HG03354 (cell line): ENCODE measurements at regions not wholly inside any gene's neighbourhood (a gene's known extent, or its start where the extent isn't known, plus 50 kb on each side); places are given as distances from the start of the nearest gene placed in this dataset.

Source experiments
- ATAC-seq: cut with Tn5 transposase; IDR thresholded peaks from one replicate; pipeline ENCODE4 v1.9.1; 2021; ENCODE audit warnings: mild to moderate bottlenecking; ENCODE audit not compliant: unreplicated experiment, poor library complexity, severe bottlenecking

DNA sequence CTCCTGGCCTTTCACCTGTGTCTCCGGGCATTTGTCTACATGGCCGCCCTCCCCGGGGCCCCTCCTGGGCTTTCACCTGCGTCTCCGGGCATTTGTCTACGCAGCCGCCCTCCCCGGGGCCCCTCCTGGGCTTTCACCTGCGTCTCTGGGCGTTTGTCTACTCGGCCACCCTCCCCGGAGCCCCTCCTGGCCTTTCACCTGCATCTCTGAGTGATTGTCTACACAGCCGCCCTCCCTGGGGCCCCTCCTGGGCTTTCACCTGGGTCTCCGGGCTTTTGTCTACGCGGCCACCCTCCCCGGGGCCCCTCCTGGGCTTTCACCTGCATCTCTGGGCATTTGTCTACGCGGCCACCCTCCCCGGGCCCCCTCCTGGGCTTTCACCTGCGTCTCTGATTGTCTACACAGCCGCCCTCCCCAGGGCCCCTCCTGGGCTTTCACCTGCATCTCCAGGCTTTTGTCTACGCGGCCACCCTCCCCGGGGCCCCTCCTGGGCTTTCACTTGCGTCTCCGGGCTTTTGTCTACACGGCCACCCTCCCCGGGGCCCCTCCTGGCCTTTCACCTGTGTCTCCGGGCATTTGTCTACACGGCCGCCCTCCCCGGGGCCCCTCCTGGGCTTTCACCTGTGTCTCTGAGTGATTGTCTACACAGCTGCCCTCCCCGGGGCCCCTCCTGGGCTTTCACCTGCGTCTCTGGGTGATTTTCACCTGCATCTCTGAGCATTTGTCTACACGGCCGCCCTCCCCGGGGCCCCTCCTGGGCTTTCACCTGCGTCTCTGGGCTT lies 68.0 kb upstream of the GALNT9 start:
- no peak for ATAC-seq

DNA sequence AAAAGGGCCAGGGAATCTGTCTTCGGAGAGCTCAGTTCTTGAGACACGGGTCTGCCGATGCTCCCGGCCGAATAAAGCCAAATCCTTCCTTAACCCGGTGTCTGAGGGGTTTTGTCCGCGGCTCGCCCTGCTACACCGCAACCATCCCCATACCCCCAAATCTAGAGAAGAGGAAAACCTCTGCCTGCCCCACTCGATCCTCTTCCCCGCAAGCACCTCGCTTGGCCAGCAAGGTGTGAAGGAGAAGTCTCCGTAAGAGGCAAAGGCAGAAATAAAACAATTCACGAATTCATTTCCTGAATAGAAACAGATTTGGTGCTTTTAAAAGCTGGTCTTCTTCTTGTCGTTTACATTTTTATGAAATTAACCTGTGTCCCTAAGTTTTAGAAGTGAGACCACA lies 67.3 kb upstream of the GALNT9 start:
- no peak for ATAC-seq

DNA sequence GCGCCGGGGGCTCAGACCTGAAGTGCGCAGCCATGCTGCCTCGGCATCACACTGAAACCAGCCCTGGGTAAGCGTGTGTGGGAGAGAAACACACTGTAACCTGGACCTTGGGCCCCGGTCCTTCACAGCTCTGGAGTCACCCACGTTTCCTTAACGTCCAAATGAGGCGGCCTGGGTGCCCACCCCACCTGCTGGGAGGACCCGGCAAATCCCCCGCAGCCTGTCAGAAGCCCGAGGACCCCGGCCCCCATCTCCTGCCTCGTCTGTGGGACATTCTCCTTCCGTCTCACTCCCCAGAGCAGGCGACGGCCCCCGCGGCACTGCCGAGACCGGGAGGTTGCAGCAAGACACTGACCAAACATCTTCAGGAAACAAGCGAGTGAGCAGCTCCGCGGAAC lies 66.5 kb upstream of the GALNT9 start:
- ATAC-seq: no peak

DNA sequence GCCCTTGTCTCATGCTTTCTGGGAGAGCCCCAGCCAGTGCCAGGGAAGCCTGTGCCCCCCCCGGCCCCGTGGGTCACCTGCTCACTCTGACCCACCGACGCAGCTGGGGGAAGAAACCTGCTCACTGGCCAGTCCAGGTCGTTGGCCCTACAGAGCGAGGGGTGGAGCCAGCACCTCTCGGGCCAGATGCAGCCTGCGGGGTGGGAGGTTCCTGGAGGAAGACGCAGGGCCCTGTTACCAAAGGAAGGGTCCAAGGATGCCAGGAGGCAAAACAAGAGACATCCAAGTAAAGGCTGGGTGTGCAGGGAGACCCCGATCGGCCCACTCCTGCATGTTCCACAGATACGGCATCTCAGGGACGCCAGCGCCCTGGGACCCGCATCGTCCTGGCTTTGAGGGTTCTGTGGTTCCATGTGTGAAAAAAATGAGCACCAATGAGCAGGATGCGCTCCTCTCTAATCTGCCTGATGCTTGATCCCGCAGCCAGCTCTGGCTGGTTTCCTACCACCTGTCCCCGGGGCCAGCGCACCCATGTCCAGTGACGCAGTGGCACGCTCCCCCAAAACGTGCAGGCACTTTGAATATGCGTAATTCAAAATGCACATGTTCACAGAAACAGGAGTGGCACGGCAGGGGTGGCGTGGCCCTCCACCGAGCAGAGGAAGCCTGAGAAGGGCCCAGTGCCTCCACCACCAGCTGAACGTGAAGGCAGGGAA lies 66.0 kb upstream of the GALNT9 start:
- no peak for ATAC-seq

DNA sequence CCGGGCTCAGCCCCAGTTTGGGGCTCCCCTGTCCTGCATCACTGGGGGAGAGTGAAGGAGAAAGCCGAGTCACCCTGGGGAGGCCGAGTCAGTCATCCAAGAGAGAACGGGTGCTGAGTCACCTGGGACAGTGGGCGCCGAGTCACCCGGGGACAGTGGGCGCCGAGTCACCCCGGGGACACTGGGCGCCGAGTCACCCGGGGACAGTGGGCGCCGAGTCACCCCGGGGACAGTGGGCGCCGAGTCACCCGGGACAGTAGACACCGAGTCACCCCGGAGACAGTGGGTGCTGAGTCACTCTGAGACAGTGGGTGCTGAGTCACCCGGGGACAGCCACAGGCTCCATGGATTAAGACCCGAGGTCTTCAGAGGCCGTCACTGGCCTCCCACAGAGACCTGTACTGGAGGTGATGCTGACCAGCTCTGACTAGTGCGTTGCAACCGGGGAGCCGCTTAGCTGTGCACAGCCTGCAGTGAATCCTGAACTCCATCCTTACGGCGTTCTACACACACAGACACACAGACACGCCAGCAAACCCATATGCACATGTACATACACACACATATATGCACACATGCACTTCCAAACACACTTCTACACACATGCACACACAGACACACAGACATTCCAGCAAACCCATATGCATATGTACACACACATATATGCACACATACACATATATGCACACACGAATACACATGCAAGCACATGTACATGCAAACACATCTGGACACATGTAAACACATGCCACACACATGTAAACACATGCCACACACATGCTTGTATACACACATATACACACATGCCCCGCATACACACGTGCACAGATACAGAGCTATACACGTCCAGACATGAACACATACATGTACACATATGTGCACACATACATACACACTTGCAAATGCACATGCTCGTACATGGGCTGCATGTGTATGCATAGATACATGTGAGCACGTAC lies 64.9 kb upstream of the GALNT9 start:
- no peak for ATAC-seq

DNA sequence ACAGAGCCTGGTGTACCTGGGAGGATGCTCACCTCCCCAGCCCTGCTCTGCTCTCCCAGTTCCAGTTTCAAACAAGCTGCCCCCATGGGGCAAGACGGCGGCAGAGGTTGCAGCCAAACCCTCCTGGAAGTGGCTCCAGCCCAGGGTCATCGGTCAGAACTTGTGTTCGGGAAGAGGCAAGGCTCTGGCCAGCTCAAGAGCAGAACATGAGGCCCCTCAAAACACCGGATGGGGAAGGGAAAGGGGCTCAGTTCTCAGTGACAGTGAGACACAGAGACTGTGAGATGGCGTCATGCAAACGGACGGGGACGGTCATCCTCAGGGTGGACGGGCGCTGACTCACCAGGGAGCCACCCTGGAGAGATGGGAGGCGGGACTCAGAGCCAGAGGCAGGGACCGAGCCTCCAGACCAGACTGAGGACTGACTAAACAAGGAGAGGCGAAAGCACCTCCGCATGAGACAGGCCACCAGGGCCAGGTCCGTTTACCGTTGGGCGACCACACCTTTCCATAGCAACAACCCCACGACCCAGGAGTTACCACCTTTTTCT lies 63.9 kb upstream of the GALNT9 start:
- no peak for ATAC-seq

DNA sequence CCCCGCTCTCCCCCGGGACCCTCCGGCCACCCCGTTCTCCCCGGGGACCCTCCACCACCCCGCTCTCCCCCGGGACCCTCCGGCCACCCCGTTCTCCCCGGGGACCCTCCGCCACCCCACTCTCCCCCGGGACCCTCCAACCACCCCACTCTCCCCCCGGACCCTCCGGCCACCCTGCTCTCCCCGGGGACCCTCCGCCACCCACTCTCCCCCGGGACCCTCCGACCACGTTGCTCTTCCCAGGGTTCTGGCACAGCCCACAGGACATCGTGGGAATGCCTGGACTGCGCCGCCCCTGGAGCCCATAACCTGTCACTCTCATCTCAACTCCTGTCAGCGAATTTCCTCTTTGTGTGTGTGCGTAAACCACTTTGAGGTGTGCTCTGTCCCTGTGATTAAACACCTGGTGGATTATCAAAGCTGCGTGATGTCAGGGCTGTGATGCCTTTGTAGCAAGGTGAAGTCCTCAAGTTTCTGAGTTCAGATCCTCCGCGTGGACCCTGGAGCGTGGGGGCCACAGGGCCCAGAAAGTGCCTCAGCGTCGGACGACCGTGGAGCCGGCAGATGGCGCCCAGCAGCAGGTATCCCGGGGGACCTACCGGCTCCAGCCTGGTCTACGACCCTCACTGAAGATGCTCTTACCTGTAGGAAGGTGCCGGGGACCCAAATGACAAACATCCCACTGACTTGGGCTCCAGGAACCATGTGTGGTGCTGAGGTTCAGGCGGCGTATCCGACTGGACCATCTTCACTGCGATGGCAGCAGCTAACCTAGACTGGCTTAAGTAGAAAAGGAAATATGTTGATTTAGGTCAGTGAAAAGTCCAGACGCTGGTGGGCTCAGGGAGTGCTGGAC lies 63.2 kb upstream of the GALNT9 start:
- no peak for ATAC-seq

DNA sequence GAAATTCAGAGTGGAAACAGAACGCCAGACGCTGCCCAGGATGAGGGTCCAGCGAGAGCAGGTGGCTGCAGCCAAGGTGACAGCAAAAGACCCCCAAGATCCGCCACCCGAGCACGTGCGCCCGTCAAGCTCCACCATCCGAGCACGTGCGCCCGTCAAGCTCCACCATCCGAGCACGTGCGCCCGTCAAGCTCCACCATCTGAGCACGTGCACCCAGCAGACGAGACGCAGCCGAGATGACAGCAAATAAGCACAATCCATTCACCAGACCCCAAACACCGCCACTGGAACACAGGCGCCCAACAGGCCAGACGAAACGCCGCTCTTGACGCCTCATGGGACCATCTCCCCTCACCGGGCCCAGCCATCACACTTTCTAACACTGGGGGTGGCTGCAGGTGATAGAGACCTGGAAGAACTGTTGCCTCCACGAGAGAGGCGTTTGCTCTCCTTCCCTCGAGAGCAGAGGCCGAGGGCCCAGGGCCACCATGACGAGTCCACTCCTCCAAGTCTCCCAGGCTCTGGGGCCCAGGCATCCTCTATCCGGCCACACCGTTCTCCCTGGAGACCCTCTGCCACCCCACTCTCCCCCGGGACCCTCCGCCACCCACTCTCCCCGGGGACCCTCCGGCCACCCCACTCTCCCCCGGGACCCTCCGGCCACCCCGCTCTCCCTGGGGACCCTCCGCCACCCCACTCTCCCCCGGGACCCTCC lies 62.1 kb upstream of the GALNT9 start:
- ATAC-seq: no peak

DNA sequence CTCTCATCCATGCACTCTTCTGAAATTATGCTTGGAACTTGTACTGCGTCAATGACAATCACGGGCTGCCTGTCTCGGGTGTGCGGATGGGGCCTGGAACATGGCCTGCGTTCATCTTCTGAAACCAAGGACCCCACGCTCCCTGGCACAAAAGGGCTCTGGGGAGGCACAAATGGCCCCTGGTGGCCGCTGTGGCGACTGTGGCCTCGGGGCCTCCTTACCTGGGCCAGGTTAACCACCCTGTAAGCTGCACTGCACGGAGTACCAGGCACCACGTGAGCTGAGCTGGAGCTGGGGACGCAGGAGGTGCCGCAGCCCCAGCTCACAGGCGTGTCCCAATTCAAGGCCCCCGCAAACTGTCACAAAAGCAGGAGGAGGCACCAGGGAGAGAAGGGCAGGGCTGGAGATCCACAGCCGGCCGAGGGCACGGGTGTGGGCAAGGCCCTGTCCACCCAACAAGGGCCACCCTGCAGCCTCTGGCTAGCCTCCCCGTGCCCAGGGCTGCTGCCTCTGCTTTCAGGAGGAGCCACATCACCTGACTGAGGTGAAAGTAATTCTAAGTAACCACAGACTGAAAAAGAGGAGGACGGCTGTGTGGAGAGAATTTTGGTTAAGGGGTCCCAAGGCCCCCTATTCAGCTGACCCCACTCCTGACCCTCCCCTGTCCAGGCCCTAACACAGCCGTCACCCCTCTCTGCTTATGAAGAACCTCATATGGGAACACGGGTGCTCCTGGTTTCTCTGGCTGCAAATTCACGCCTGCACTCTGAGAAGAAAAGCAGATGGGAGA lies 61.1 kb upstream of the GALNT9 start:
- no peak for ATAC-seq

DNA sequence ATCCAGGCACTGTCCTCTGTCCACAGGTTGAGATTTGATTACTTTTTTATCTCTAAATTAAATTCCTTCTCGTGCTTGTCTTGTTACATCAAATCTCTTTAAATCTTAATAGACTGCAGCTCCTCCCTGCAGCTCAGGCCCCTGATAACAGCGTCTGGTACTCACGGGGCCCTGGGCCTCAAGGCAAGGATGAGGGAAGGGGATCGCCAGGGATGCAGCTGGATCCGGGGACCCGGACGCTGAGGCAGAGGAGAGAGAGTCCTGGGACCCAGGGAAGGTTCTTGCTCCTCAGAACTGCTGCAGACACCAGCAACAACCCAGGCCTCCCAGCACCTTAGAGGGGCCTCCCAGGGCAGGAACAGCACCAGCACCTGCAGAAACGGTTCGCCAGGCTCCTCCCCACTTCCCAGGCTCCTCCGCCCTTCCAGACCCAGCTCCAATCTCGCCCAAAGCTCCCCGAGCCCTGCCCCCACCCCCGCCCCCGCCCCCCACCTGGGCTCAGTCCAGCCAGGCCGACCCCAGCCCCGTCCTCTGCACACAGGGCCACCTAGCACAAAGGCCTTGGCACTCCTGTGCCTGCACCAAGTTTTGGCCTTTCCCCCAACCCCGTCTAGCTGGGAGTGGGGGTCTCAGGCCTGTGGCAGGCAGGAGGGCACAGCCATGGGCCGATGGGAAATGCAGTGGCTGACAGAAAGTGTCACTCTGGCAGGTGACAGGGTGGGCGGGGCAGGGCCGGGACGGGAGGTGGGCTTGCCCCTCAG lies 60.3 kb upstream of the GALNT9 start:
- no peak for ATAC-seq

DNA sequence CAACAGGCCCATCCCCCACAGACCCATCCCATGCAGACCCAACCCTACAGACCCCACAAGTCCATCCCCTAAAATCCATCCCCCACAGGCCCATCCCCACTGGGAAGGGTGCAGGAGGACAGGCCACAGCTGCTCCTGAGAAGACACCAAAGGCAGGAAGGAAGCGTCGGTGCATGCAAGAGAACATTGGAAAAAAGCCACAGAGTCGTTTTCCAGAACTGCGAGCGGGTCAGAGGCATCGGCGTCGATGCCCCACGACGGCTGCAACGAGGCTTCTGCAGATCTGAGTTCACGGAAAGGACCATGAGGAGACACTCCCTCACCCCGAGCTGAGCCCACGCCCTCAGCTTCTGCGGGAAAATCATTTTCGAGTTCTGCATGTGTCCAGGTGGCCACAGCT lies 59.6 kb upstream of the GALNT9 start:
- no peak for ATAC-seq

DNA sequence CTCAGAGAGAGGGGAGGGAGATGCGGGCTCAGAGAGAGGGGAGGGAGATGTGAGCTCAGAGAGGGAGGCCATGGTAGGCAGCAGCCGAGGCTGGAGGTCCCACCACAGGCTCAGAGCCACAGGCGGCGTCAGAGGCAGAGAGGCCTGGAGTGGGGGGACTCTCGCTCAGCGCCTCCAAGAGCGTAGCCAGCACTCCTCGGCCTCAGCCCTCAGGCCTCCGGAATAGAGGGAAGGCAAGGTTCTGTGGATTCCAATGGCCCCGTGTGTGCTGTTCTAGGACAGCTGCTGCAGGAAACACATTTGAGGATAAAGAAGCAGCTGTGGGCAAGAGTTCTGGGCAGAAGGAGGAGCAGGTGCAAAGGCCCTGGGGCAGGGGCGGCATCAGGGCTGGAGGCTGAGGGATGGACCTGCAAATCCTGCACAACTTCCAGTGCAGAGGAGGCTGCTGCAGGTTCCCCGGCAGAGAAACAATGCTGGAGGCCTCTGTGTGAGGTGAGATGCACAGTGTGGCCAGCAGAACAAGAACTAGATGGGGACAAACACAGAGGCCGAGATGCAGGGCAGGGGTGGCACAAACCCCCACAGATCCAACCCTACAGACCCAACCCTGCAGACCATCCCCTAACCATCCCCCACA lies 59.1 kb upstream of the GALNT9 start:
- ATAC-seq: no peak

DNA sequence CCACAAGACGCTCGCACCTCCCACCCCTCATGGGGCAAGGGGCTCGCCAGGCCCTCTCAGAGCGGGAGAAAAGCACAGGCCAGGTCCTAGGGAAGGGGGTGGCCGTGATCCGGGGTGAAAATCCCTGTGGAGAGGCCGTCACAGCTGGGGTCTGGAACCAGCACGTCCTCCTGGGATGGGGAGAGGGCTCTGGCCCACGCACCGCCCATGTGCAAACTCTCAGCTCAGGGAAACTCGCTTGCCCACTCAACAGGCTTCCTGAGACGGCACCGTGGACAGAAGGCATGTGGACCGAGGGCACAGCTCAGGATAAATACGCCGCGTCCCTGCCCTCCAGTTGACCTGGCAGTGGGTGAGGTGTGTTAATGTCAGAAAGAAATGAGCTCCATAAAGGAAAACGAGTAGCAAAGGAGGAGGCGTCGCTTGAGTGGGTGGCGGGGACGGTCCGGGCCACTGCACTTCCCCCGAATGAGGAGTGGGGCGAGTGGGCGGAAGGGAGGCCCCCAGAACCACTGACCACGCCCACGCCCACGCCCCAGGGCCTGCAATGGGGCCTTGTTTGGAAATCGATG lies 57.6 kb upstream of the GALNT9 start:
- no peak for ATAC-seq

DNA sequence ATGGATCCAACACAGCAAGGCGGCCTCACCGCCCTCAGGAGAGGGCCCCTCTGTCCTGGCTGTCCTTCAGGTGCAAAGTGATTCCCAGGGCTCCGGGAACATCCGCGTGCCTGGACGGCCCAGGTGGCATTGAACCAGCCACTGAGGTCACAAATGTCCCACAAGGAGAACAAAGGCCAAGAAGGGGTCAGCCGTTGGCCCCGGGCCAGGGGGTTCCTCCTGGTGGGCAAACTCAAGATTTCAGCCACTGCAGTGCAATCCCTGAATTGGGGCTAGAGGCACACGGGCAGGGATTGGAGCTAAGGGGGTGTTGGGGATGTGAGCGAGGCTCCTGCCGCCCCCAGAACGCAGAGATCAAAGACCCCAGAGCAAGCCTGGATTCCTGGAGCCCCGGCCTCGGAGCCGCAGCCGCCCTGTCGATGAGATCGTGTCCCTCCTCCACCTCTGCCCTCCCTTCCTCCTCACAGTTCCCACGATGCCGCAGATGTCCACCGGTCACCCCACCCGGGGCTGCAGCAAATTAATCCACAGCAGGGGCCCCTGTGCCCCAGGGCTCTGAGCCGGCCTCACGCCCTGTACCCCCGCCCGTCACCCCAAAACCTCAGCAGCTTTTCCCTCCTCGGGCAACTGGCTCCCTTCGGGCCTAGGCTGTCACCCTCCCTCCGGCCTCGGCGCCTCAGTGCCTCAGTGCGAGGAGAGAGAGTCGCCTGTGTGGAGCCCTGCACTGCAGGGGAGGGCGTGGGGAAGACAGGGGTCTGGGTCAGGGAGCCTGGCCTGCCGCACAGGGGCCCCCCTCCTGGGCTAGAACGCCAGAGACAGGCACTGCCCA lies 56.7 kb upstream of the GALNT9 start:
- no peak for ATAC-seq

DNA sequence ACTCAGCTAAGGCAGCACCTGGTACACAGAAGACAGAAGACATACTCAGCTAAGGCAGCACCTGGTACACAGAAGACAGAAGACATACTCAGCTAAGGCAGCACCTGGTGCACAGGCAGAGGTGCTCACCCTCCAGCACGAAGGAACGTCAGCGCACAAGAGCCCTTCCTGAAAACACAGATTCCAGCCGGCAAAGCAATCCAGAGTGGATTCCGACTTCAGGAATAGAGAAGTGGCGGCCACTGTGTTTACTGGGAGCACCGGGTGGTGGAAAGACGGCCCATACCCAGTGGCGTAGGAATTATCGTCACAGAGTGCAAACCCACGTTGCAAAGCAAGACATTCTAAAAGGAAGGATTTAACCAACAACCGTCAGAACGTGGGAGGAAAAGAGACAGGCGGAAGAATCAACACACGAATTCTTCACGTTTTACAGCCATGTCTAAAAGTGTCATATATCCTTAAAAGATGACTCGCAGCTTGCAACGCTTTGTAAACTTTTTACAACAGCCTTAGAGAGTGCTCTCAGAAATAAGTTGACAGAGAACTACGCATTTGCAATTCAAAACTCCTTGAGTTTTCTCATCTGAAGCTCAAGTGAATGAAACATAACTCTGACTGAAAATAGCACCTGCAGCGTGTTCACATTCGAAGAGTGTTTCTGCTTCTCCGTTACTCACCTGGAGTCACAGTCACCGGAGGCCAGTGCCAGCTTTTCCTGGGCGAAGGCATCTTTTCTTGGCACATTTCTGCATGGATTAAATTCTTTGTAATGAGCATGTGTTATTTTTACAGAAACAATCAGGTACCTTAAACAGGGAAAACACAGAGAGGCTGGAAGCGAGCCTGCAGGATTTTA lies 55.8 kb upstream of the GALNT9 start:
- ATAC-seq: no peak
